DOHH2 (cell line): ENCODE measurements at regions not wholly inside any gene's neighbourhood (a gene's known extent, or its start where the extent isn't known, plus 50 kb on each side); places are given as distances from the start of the nearest gene placed in this dataset.

Source experiments
- H3F3A ChIP-seq: fragments of 200-600 bp; sonication (generic), shearing (Covaris generic); 2 replicates; pipeline ENCODE4 v1.6.0; 2016; ENCODE audit warnings: antibody characterized with exemption, mild to moderate bottlenecking; ENCODE audit not compliant: control insufficient read depth, insufficient read depth
- H3K27ac ChIP-seq: fragments of 200-600 bp; sonication (generic); 2 replicates; pipeline ENCODE4 v1.5.1; 2014; ENCODE audit warnings: low read depth, mild to moderate bottlenecking, low read length, moderate library complexity
- H3K27me3 ChIP-seq: fragments of 200-600 bp; sonication (generic); 2 replicates; pipeline ENCODE4 v1.6.1; 2014; ENCODE audit warnings: mild to moderate bottlenecking, low read length, mixed read lengths; ENCODE audit not compliant: control insufficient read depth
- H3K36me3 ChIP-seq: fragments of 200-600 bp; sonication (generic); 2 replicates; pipeline ENCODE4 v1.6.1; 2014; ENCODE audit warnings: mild to moderate bottlenecking, low read length, moderate library complexity, mixed read lengths; ENCODE audit not compliant: control insufficient read depth
- H3K4me1 ChIP-seq: fragments of 200-600 bp; sonication (generic); 2 replicates; pipeline ENCODE4 v1.6.1; 2014; ENCODE audit warnings: mild to moderate bottlenecking, low read length, mixed read lengths; ENCODE audit not compliant: control insufficient read depth
- H3K4me2 ChIP-seq: fragments of 200-600 bp; sonication (generic); 2 replicates; pipeline ENCODE4 v1.6.0; 2014; ENCODE audit warnings: mild to moderate bottlenecking, low read length, moderate library complexity
- H3K4me3 ChIP-seq: fragments of 200-600 bp; sonication (generic); 2 replicates; pipeline ENCODE4 v1.5.1; 2014; ENCODE audit warnings: mild to moderate bottlenecking, low read length, mixed read lengths
- H3K79me2 ChIP-seq: fragments of 200-600 bp; sonication (generic); 2 replicates; pipeline ENCODE4 v1.6.1; 2014; ENCODE audit warnings: mild to moderate bottlenecking, low read length, mixed read lengths; ENCODE audit not compliant: control insufficient read depth
- H3K9me2 ChIP-seq: fragments of 200-600 bp; sonication (generic); replicated peaks from 2 replicates; pipeline ENCODE4 v1.6.1; 2014; ENCODE audit warnings: mild to moderate bottlenecking, low read length, mixed read lengths; ENCODE audit not compliant: control insufficient read depth
- H3K9me3 ChIP-seq: fragments of 200-600 bp; sonication (generic); 2 replicates; pipeline ENCODE4 v1.6.1; 2014; ENCODE audit warnings: antibody characterized with exemption, low read length, mixed read lengths; ENCODE audit not compliant: control insufficient read depth, insufficient read depth
- H4K20me1 ChIP-seq: fragments of 200-600 bp; sonication (generic); 2 replicates; pipeline ENCODE4 v1.6.0; 2014; ENCODE audit warnings: low read depth, mild to moderate bottlenecking, antibody characterized with exemption, low read length, moderate library complexity; ENCODE audit not compliant: control insufficient read depth, insufficient read depth
- CTCF ChIP-seq: fragments of 200-600 bp; sonication (generic); IDR thresholded peaks from one replicate; pipeline ENCODE4 v1.5.1; 2014; ENCODE audit warnings: antibody characterized with exemption, mild to moderate bottlenecking, low read depth, low read length; ENCODE audit not compliant: poor library complexity, severe bottlenecking
- EZH2phosphoT487 ChIP-seq: fragments of 200-600 bp; sonication (generic); IDR thresholded peaks from 2 replicates; pipeline ENCODE4 v1.6.1; 2017; ENCODE audit warnings: borderline replicate concordance, mild to moderate bottlenecking, antibody characterized with exemption, low read length, moderate library complexity, mixed read lengths

- TF ChIP-seq CTCF (no peak), EZH2phosphoT487 (no peak)
- Histone ChIP-seq H4K20me1 (no peaks in the 10 kb centered on the region), H3K4me1 (no peaks in the 10 kb centered on the region), H3K9me3 (no peaks in the 10 kb centered on the region; the same call in 1 of the 2 replicates), H3K36me3 (no peaks in the 10 kb centered on the region), H3F3A (no peaks in the 10 kb centered on the region), H3K27ac (no peak overlapping the region), H3K4me2 (no peak overlapping the region), H3K27me3 (no peaks in the 10 kb centered on the region), H3K9me2 (no peaks in the 10 kb centered on the region), H3K4me3 (no peak overlapping the region), H3K79me2 (no peaks in the 10 kb centered on the region)
Measured at GRCh38 chr4:182105416-182105815, 137.8 kb upstream of the TENM3 start.

- no peak overlapping the region for H3K4me2 ChIP-seq
- no peaks in the 10 kb centered on the region for H4K20me1 ChIP-seq
- H3K4me1 ChIP-seq: no peaks in the 10 kb centered on the region
- H3K27ac ChIP-seq: no peak overlapping the region
- no peaks in the 10 kb centered on the region; the same call in 1 of the 2 replicates for H3K9me3 ChIP-seq
- H3K36me3 ChIP-seq: no peaks in the 10 kb centered on the region
- no peaks in the 10 kb centered on the region for H3K79me2 ChIP-seq
- H3K9me2 ChIP-seq: no peaks in the 10 kb centered on the region
- no peaks in the 10 kb centered on the region for H3K27me3 ChIP-seq
- no peak overlapping the region for H3K4me3 ChIP-seq
- H3F3A ChIP-seq: no peaks in the 10 kb centered on the region
- TF ChIP-seq EZH2phosphoT487 (no peak), CTCF (no peak)
Measured at GRCh38 chr4:182107931-182108330, 135.3 kb upstream of the TENM3 start.

GRCh38 chr4:182111586-182111985 is 131.6 kb upstream of the TENM3 start:
- Histone ChIP-seq H3K4me2 (no peak overlapping the region), H3K27me3 (no peaks in the 10 kb centered on the region), H3K9me3 (no peaks in the 10 kb centered on the region), H3K36me3 (no peaks in the 10 kb centered on the region), H3F3A (no peaks in the 10 kb centered on the region), H4K20me1 (no peaks in the 10 kb centered on the region), H3K79me2 (no peaks in the 10 kb centered on the region), H3K4me1 (no peaks in the 10 kb centered on the region), H3K4me3 (no peak overlapping the region), H3K9me2 (no peaks in the 10 kb centered on the region), H3K27ac (no peak overlapping the region)
- TF ChIP-seq EZH2phosphoT487: no peak
- TF ChIP-seq CTCF: no peak

GRCh38 chr4:182113779-182114178 is 129.4 kb upstream of the TENM3 start:
- H3K9me2 ChIP-seq: no peaks in the 10 kb centered on the region
- no peak overlapping the region for H3K4me3 ChIP-seq
- no peaks in the 10 kb centered on the region for H3K9me3 ChIP-seq
- no peaks in the 10 kb centered on the region for H3K79me2 ChIP-seq
- no peak for TF ChIP-seq CTCF
- TF ChIP-seq EZH2phosphoT487: no peak
- H3K36me3 ChIP-seq: no peaks in the 10 kb centered on the region
- H3F3A ChIP-seq: no peaks in the 10 kb centered on the region
- H3K27me3 ChIP-seq: no peaks in the 10 kb centered on the region
- no peaks in the 10 kb centered on the region for H3K4me1 ChIP-seq
- no peak overlapping the region for H3K27ac ChIP-seq
- no peaks in the 10 kb centered on the region for H4K20me1 ChIP-seq
- no peak overlapping the region for H3K4me2 ChIP-seq
